Suprapubic skin (tissue), 3 donors: ENCODE measurements at regions not wholly inside any gene's neighbourhood (a gene's known extent, or its start where the extent isn't known, plus 50 kb on each side); places are given as distances from the start of the nearest gene placed in this dataset.

Source experiments
- POLR2A ChIP-seq, 2 donors: fragments of 450-650 bp; IDR thresholded peaks; one replicate each; pipeline ENCODE4 v1.6.1; 2017; ENCODE audit warnings: antibody characterized with exemption in 2 of 2, mild to moderate bottlenecking in 2 of 2, moderate library complexity in 2 of 2
- TF ChIP-seq, protein P1 (sequence below), 2 donors: fragments of 200-600 bp in 1 of 2; fragments of 450-650 bp in 1 of 2; sonication (generic) in 1 of 2; IDR thresholded peaks; one replicate each; pipeline ENCODE4 v1.5.1; 2016 to 2019; ENCODE audit warnings: antibody characterized with exemption in 2 of 2, mild to moderate bottlenecking in 1 of 2, moderate library complexity in 1 of 2

DNA sequence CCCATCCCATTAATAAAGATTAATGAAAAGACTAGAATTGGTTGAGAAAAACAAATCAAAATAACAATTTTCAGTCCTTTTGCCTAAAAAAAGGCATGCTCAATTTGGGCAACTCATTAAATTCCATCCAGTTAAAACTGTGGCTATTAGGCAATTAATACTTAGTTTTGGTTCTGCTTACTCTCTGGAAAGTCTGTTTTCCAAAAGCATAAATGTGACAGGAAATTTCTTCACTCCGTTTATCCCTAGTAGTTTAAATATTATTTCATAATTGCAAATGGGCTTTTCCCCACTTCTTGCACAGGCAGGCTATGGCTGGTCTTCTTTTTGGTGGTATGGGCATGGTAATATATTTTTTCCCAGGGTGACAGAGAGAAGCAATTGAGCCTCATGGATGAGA is 373.3 kb upstream of the KLF4 start:
- TF ChIP-seq, protein P1, sequence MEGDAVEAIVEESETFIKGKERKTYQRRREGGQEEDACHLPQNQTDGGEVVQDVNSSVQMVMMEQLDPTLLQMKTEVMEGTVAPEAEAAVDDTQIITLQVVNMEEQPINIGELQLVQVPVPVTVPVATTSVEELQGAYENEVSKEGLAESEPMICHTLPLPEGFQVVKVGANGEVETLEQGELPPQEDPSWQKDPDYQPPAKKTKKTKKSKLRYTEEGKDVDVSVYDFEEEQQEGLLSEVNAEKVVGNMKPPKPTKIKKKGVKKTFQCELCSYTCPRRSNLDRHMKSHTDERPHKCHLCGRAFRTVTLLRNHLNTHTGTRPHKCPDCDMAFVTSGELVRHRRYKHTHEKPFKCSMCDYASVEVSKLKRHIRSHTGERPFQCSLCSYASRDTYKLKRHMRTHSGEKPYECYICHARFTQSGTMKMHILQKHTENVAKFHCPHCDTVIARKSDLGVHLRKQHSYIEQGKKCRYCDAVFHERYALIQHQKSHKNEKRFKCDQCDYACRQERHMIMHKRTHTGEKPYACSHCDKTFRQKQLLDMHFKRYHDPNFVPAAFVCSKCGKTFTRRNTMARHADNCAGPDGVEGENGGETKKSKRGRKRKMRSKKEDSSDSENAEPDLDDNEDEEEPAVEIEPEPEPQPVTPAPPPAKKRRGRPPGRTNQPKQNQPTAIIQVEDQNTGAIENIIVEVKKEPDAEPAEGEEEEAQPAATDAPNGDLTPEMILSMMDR (IDR thresholded peaks at IDR 0.05), result no peak
- TF ChIP-seq POLR2A (IDR thresholded peaks at IDR 0.05), result no peak
